ENCODE measurements at regions not wholly inside any gene's neighbourhood (a gene's known extent, or its start where the extent isn't known, plus 50 kb on each side); places are given as distances from the start of the nearest gene placed in this dataset.

GRCh38 chr5:33210978-33211377, 229.8 kb upstream of the TARS1 start:
- TF ChIP-seq EZH2 (IDR thresholded peaks at IDR 0.05; ENCODE audit: insufficient read depth, poor library complexity, severe bottlenecking): no peak
- no peak for TF ChIP-seq EZH2phosphoT487 (IDR thresholded peaks at IDR 0.05; ENCODE audit: insufficient read depth, low read depth)
